GM18520 (cell line): ENCODE measurements at regions not wholly inside any gene's neighbourhood (a gene's known extent, or its start where the extent isn't known, plus 50 kb on each side); places are given as distances from the start of the nearest gene placed in this dataset.
"Not testable (repeated sequence)": the region's sequence is repeated elsewhere in the genome, so short reads cannot be mapped to it uniquely, and the experiment has no call there.

Source experiments
- ATAC-seq: cut with Tn5 transposase; IDR thresholded peaks from one replicate; pipeline ENCODE4 v1.9.1; 2021; ENCODE audit not compliant: unreplicated experiment

GRCh38 chr7:14973712-14974428 is 71.3 kb upstream of the DGKB start:
- peak; percentile 69 for ATAC-seq

GRCh38 chr7:14971678-14972077 is 69.1 kb upstream of the DGKB start:
- not testable (repeated sequence) for ATAC-seq

DNA sequence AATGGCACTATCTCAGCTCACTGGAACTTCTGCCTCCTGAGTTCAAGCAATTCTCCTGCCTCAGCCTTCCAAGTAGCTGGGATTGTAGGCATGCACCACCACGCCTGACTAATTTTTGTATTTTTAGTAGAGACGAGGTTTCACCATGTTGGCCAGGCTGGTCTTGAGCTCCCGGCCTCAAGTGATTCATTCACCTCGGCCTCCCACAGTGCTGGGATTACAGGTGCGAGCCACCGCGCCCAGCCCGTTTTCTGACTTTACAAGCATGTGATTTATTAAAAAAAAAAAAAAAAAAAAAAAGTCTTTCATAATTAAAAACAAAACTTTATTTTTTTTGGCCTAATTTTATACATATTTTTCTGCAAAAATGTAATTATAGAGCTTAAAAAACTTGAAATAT is 64.8 kb upstream of the DGKB start:
- ATAC-seq = not testable (repeated sequence)

GRCh38 chr7:14962778-14963177 is 60.2 kb upstream of the DGKB start:
- ATAC-seq = no peak

GRCh38 chr7:14960721-14961120 is 58.2 kb upstream of the DGKB start:
- ATAC-seq = no peak

DNA sequence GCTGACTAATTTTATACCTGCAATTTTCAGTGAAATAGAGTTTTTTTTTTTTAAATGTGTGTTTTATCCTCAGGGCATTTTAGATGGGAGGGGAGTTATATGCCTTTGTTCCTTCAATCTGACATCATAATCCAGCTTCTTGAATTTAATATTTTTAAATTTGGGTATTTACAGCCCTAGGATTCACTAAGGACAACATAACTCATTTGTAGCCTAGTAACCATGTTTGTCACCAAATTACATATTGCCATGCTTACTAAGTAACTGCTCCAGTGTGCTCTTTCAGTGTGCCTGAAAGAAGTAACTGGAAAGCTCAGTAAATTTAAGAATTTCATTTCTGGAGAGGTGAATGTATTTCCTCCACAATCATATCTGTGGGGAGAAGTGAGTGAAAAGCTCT is 56.8 kb upstream of the DGKB start:
- no peak for ATAC-seq

- ATAC-seq = no peak
These were observed 51.5 kb upstream of the DGKB start for GRCh38 chr7:14954035-14954434.
